ENCODE measurements at regions not wholly inside any gene's neighbourhood (a gene's known extent, or its start where the extent isn't known, plus 50 kb on each side); places are given as distances from the start of the nearest gene placed in this dataset.

GRCh38 chr15:26295336-26296085 is 432.4 kb upstream of the ATP10A start:
- Histone ChIP-seq H3K27ac (peak overlapping the region in 1 of 2 donors; percentile 33), H3K27me3 (no peaks in the 10 kb centered on the region), H3K4me1 (peaks cover 0 to 20% of the 10 kb centered on the region in 2 donors), H3K36me3 (no peaks in the 10 kb centered on the region), H3K4me3 (no peak overlapping the region), H3K9me3 (no peaks in the 10 kb centered on the region)
- no peak for TF ChIP-seq CTCF (IDR thresholded peaks at IDR 0.05)
- no peak for DNase-seq (ENCODE audit: low spot score)

GRCh38 chr15:26294059-26294689 is 431.0 kb upstream of the ATP10A start:
- no peaks in the 10 kb centered on the region for H3K36me3 ChIP-seq
- no peak overlapping the region for H3K27ac ChIP-seq
- H3K4me3 ChIP-seq: no peak overlapping the region
- H3K9me3 ChIP-seq: no peaks in the 10 kb centered on the region
- H3K27me3 ChIP-seq: no peaks in the 10 kb centered on the region
- peaks cover 0 to 20% of the 10 kb centered on the region in 2 donors for H3K4me1 ChIP-seq
- DNase-seq (ENCODE audit: low spot score): no peak
- peak; percentile 11 to 65 for TF ChIP-seq CTCF (IDR thresholded peaks at IDR 0.05)

GRCh38 chr15:26287381-26287780 is 424.3 kb upstream of the ATP10A start:
- H3K27me3 ChIP-seq: no peaks in the 10 kb centered on the region
- H3K9me3 ChIP-seq: peaks cover 0 to 28% of the 10 kb centered on the region in 2 donors
- no peaks in the 10 kb centered on the region for H3K36me3 ChIP-seq
- no peak for TF ChIP-seq CTCF (IDR thresholded peaks at IDR 0.05)
- no peaks in the 10 kb centered on the region for H3K4me1 ChIP-seq
- no peak for DNase-seq (ENCODE audit: low spot score)
- no peak overlapping the region for H3K27ac ChIP-seq
- H3K4me3 ChIP-seq: no peak overlapping the region

GRCh38 chr15:26280281-26280680 is 417.2 kb upstream of the ATP10A start:
- H3K9me3 ChIP-seq: no peaks in the 10 kb centered on the region
- no peaks in the 10 kb centered on the region for H3K4me1 ChIP-seq
- TF ChIP-seq CTCF (IDR thresholded peaks at IDR 0.05): no peak
- no peaks in the 10 kb centered on the region for H3K36me3 ChIP-seq
- H3K27me3 ChIP-seq: no peaks in the 10 kb centered on the region
- H3K4me3 ChIP-seq: no peak overlapping the region
- no peak for DNase-seq (ENCODE audit: low spot score)
- no peak overlapping the region for H3K27ac ChIP-seq

- Histone ChIP-seq H3K4me1 (peaks cover 0 to 11% of the 10 kb centered on the region in 2 donors), H3K9me3 (no peaks in the 10 kb centered on the region), H3K4me3 (peak overlapping the region; percentile 19 to 27), H3K36me3 (no peaks in the 10 kb centered on the region), H3K27ac (peak overlapping the region; percentile 49 to 89), H3K27me3 (no peaks in the 10 kb centered on the region)
- no peak for TF ChIP-seq CTCF (IDR thresholded peaks at IDR 0.05)
- DNase-seq (ENCODE audit: low spot score): no peak
Observed at GRCh38 chr15:26261966-26262365, 398.8 kb upstream of the ATP10A start.
